Natural killer cell treated with Interleukin-12 subunit alpha and Interleukin-12 subunit beta and Interleukin-15 and Interleukin-18, amount 100 ng/mL, for 72 hours (primary cell): ENCODE measurements at regions not wholly inside any gene's neighbourhood (a gene's known extent, or its start where the extent isn't known, plus 50 kb on each side); places are given as distances from the start of the nearest gene placed in this dataset.

Source experiments
- ATAC-seq, 2 donors: fragments of 150-1000 bp; cut with Tn5 transposase in 1 of 2; sonication (Bioruptor Pico), chemical (Tn5 transposase) in 1 of 2; 2 replicates each; pipeline ENCODE4 v1.10.0; 2021
- DNase-seq: peaks from one replicate; pipeline ENCODE4 v3.0.0; 2022; ENCODE audit warnings: low spot score
- H3K27ac Mint-ChIP-seq, 2 donors: 1 replicate in 1 of 2; 2 replicates in 1 of 2; pipeline ENCODE4 v1.8.0; 2022; ENCODE audit warnings: mixed read lengths in 2 of 2, mild to moderate bottlenecking in 1 of 2, moderate library complexity in 1 of 2
- H3K27me3 Mint-ChIP-seq, 2 donors: 1 replicate in 1 of 2; 2 replicates in 1 of 2; pipeline ENCODE4 v1.8.0; 2022; ENCODE audit warnings: mixed read lengths in 2 of 2
- H3K36me3 Mint-ChIP-seq: one replicate; pipeline ENCODE4 v1.8.0; 2022; ENCODE audit warnings: mixed read lengths
- H3K4me1 Mint-ChIP-seq, 2 donors: 1 replicate in 1 of 2; 2 replicates in 1 of 2; pipeline ENCODE4 v1.8.0; 2022; ENCODE audit warnings: low read depth in 2 of 2, mixed read lengths in 2 of 2, mild to moderate bottlenecking in 1 of 2
- H3K4me3 Mint-ChIP-seq: one replicate; pipeline ENCODE4 v1.8.0; 2022; ENCODE audit warnings: mixed read lengths
- H3K9me3 Mint-ChIP-seq: 2 replicates; pipeline ENCODE4 v1.8.0; 2022; ENCODE audit warnings: mixed read lengths

DNA sequence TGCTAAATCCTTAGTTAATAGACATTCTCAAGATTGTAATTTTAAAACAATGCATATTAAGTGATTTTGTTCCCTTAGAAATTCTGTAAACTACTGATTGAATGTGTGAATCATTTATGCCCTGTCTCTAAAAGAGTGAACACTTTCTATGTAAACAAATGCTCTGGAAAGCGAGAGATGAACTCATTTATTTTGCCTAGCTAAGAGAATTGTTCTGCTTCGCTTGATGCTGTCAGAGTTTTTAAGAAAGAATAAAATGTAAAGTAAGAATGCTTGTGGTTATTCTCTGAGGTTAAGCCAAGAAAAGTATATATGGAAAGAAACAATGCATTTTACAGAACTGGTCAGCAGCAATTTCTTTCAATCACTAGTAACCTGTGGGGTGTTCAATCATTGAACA, 347.4 kb upstream of the NUDT12 start:
- Mint-ChIP-seq H3K27ac (no peak overlapping the region), H3K36me3 (no peaks in the 10 kb centered on the region), H3K27me3 (no peaks in the 10 kb centered on the region), H3K4me1 (no peaks in the 10 kb centered on the region), H3K9me3 (peaks cover 3% of the 10 kb centered on the region), H3K4me3 (no peak overlapping the region)
- DNase-seq (no peak), ATAC-seq (no peak)

GRCh38 chr5:103909391-103909790, 346.8 kb upstream of the NUDT12 start:
- Mint-ChIP-seq H3K27me3 (no peaks in the 10 kb centered on the region), H3K27ac (no peak overlapping the region), H3K4me1 (no peaks in the 10 kb centered on the region), H3K9me3 (peaks cover 6% of the 10 kb centered on the region), H3K36me3 (no peaks in the 10 kb centered on the region), H3K4me3 (no peak overlapping the region)
- DNase-seq (no peak), ATAC-seq (no peak)

DNA sequence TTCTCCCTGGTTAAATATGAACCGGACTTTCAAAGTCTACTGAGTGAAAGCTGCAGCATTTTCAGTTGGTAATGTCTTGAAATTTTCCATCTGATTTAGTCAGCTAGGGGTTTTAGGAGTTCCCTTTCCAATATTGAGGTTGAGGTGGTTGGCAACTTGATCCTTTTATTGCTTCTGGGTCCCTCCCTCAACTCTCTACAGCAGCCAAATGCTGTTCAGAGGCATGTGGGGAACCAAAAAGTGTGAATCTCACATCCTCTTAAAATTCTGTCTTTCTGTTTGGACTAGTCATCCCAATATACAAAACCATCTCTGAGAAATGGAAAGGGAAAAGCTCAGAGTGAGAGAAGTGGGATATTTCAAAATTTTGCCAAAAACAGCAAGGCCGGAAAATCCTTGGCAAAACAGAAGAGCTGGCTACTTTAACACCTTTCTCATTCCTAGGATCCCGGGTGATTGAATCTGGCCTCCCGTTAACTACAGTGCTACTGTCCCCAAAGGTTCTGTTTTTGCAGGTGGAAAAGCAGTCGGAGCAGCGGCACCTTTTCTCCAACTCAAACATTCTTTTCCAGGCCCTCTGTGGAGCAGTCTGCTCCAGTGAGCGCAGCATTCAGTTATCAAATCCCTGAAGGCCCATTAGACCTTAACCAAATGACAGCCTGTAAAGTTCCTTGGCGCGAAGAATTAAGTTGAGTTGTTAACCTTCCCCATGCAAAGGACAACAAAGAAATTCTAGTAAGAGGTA, 345.9 kb upstream of the NUDT12 start:
- Mint-ChIP-seq H3K27ac (no peak overlapping the region), H3K4me1 (no peaks in the 10 kb centered on the region), H3K27me3 (no peaks in the 10 kb centered on the region), H3K36me3 (no peaks in the 10 kb centered on the region), H3K4me3 (no peak overlapping the region), H3K9me3 (peaks cover 7% of the 10 kb centered on the region)
- no peak for ATAC-seq
- no peak for DNase-seq

- no peak for ATAC-seq
- no peak overlapping the region for H3K27ac Mint-ChIP-seq
- no peak overlapping the region for H3K4me3 Mint-ChIP-seq
- no peaks in the 10 kb centered on the region for H3K27me3 Mint-ChIP-seq
- H3K36me3 Mint-ChIP-seq = no peaks in the 10 kb centered on the region
- no peak for DNase-seq
- H3K9me3 Mint-ChIP-seq = peaks cover 9% of the 10 kb centered on the region
- no peaks in the 10 kb centered on the region for H3K4me1 Mint-ChIP-seq
These were observed 344.4 kb upstream of the NUDT12 start for GRCh38 chr5:103907001-103907400.

DNA sequence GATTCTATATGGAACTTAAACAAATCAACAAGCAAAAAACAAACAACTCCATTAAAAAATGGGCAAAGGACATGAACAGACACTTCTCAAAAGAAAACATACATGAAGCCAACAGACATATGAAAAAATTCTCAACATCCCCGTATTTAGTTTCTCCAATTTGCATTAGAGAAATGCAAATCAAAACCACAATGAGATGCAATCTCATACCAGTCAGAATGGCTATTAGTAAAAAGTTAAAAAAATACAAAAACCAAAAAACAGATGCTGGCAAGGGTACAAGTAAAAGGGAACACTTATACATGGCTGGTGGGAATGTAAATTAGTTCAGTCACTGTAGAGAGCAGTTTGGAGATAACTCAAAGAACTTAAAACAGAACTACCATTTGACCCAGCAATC, 342.1 kb upstream of the NUDT12 start:
- ATAC-seq (no peak), DNase-seq (no peak)
- Mint-ChIP-seq H3K36me3 (no peaks in the 10 kb centered on the region), H3K9me3 (peaks cover 16% of the 10 kb centered on the region), H3K27me3 (no peaks in the 10 kb centered on the region), H3K4me1 (no peaks in the 10 kb centered on the region), H3K4me3 (no peak overlapping the region), H3K27ac (no peak overlapping the region)

GRCh38 chr5:103902893-103903292, 340.3 kb upstream of the NUDT12 start:
- no peaks in the 10 kb centered on the region for H3K36me3 Mint-ChIP-seq
- no peaks in the 10 kb centered on the region for H3K4me1 Mint-ChIP-seq
- DNase-seq = no peak
- H3K4me3 Mint-ChIP-seq = no peak overlapping the region
- ATAC-seq = no peak
- H3K9me3 Mint-ChIP-seq = peaks cover 26% of the 10 kb centered on the region
- H3K27ac Mint-ChIP-seq = no peak overlapping the region
- no peaks in the 10 kb centered on the region for H3K27me3 Mint-ChIP-seq

GRCh38 chr5:103901885-103902284, 339.3 kb upstream of the NUDT12 start:
- H3K4me3 Mint-ChIP-seq = no peak overlapping the region
- no peak for ATAC-seq

DNA sequence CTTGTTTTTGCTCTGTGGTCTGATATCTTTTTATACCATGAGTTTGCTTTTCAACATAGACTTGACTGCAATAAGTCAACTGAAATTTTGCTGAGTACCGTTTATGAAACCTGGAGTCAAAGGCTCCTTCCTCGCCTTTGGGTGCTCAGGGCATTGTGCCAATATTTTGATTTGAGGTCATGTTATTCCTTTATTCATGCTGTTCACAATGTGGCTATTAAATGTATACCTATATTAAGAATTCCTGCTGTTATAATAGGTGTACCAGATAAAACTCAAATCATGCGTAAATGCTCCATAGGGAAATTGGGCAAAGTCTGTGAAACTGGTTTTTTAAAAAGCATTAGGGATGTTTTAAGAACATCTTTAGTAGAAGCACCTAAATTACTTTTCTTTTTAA, 334.0 kb upstream of the NUDT12 start:
- H3K4me1 Mint-ChIP-seq = no peaks in the 10 kb centered on the region
- no peak overlapping the region for H3K27ac Mint-ChIP-seq
- ATAC-seq (no peak), DNase-seq (no peak)
- no peaks in the 10 kb centered on the region for H3K27me3 Mint-ChIP-seq
- H3K36me3 Mint-ChIP-seq = no peaks in the 10 kb centered on the region
- peaks cover 19% of the 10 kb centered on the region for H3K9me3 Mint-ChIP-seq
- H3K4me3 Mint-ChIP-seq = no peak overlapping the region

More at GRCh38 chr5:103901885-103902284, 339.3 kb upstream of the NUDT12 start:
- no peak for DNase-seq
- H3K9me3 Mint-ChIP-seq = peaks cover 26% of the 10 kb centered on the region
- H3K27me3 Mint-ChIP-seq = no peaks in the 10 kb centered on the region
- H3K4me1 Mint-ChIP-seq = no peaks in the 10 kb centered on the region
- H3K36me3 Mint-ChIP-seq = no peaks in the 10 kb centered on the region
- no peak overlapping the region for H3K27ac Mint-ChIP-seq

GRCh38 chr5:103895738-103896137, 333.1 kb upstream of the NUDT12 start:
- Mint-ChIP-seq H3K27ac (no peak overlapping the region), H3K36me3 (no peaks in the 10 kb centered on the region)

GRCh38 chr5:103894882-103895281, 332.3 kb upstream of the NUDT12 start:
- H3K9me3 Mint-ChIP-seq = peaks cover 10% of the 10 kb centered on the region
- DNase-seq (no peak), ATAC-seq (no peak)
- no peak overlapping the region for H3K4me3 Mint-ChIP-seq
- no peaks in the 10 kb centered on the region for H3K4me1 Mint-ChIP-seq
- no peaks in the 10 kb centered on the region for H3K27me3 Mint-ChIP-seq
- H3K36me3 Mint-ChIP-seq = no peaks in the 10 kb centered on the region
- H3K27ac Mint-ChIP-seq = no peak overlapping the region

More at GRCh38 chr5:103895738-103896137, 333.1 kb upstream of the NUDT12 start:
- Mint-ChIP-seq H3K4me1 (no peaks in the 10 kb centered on the region), H3K27me3 (no peaks in the 10 kb centered on the region), H3K4me3 (no peak overlapping the region), H3K9me3 (peaks cover 12% of the 10 kb centered on the region)
- no peak for DNase-seq
- no peak for ATAC-seq

DNA sequence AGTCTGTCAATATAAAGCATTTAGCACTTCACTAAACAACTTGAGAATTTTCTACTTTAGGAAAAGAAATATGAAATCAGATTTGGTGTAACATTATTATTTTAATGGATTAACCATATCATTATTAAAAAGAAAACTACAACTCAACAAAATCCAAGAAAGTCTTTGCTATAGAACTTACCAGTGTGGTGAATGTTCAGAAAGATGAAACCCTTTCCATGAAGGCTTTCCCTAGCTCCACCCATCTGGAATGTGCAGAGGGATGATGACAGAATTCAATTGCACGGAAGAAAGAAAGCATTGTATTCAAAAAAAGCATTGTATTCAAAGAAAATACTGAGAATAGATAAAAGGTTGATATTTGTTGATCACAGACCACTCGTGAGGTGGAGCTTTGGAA, 328.6 kb upstream of the NUDT12 start:
- Mint-ChIP-seq H3K4me1 (no peaks in the 10 kb centered on the region), H3K9me3 (peaks cover 4% of the 10 kb centered on the region), H3K27ac (no peak overlapping the region), H3K36me3 (no peaks in the 10 kb centered on the region), H3K27me3 (no peaks in the 10 kb centered on the region), H3K4me3 (no peak overlapping the region)
- DNase-seq (no peak), ATAC-seq (no peak)

- H3K4me1 Mint-ChIP-seq = no peaks in the 10 kb centered on the region
- H3K36me3 Mint-ChIP-seq = no peaks in the 10 kb centered on the region
These were observed 327.7 kb upstream of the NUDT12 start for GRCh38 chr5:103890313-103890712.

DNA sequence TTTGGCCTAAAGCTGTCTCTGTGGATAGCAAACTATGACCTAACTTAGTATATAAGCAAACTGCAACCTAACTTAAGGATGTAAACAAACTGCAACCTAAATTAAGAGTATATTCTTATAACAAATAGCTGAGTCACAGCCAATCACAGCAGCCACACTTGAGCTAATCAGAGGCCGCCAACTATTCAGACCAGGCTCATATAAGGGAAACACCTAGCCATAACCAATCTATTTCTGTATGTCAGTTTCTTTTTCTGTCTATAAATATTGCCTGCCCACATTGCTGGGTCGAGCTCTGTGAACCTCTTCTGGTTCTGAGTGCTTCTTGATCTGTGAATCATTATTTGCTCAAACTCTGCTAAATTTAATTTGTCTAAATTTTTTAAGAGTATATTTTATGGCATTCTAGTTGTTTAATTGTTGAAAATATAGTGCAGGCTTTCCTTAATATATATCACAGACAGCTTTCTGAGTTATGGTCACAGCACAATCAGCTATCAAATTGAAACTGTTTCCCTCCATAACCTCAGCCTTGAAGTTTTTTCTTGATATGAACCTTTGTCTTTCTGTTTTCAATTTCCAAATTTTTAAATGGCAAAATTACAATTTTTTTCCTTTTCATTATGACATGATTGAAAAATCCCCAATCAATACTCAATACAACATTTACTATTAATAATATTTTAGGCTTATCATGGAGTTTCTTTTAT, 327.1 kb upstream of the NUDT12 start:
- Mint-ChIP-seq H3K27ac (no peak overlapping the region), H3K4me3 (no peak overlapping the region), H3K4me1 (no peaks in the 10 kb centered on the region), H3K9me3 (peaks cover 4% of the 10 kb centered on the region), H3K36me3 (no peaks in the 10 kb centered on the region), H3K27me3 (no peaks in the 10 kb centered on the region)
- no peak for ATAC-seq
- no peak for DNase-seq

More at GRCh38 chr5:103890313-103890712, 327.7 kb upstream of the NUDT12 start:
- ATAC-seq (no peak), DNase-seq (no peak)
- no peaks in the 10 kb centered on the region for H3K27me3 Mint-ChIP-seq
- peaks cover 4% of the 10 kb centered on the region for H3K9me3 Mint-ChIP-seq
- no peak overlapping the region for H3K4me3 Mint-ChIP-seq
- H3K27ac Mint-ChIP-seq = no peak overlapping the region

DNA sequence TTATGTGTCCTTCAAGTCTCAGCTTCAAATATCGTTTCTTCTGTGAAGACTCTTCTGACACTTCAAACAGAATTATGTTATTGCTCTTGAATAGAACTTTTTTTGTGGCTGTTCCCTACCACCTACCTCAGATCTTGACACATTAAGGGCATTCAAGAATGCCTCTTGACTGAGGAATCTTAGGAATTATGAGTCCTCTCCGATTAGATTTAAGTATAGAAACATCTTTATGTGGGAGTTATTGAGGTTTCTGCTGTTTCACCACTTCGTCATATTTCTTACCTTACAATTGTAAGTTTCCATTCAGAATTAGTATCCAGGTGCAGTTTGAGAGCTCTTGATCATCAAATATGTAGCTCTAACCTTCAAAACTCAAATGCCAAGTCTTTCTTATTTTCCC, 324.2 kb upstream of the NUDT12 start:
- H3K27me3 Mint-ChIP-seq = no peaks in the 10 kb centered on the region
- H3K9me3 Mint-ChIP-seq = peaks cover 4% of the 10 kb centered on the region
- no peak overlapping the region for H3K4me3 Mint-ChIP-seq
- no peak for DNase-seq
- no peak overlapping the region for H3K27ac Mint-ChIP-seq
- no peaks in the 10 kb centered on the region for H3K4me1 Mint-ChIP-seq
- no peak for ATAC-seq
- H3K36me3 Mint-ChIP-seq = no peaks in the 10 kb centered on the region
